GM19239 (cell line): ENCODE measurements at regions not wholly inside any gene's neighbourhood (a gene's known extent, or its start where the extent isn't known, plus 50 kb on each side); places are given as distances from the start of the nearest gene placed in this dataset.

Experiments used
- DNase-seq: peaks from one replicate; pipeline ENCODE4 v3.0.0; 2011; ENCODE audit warnings: low spot score; ENCODE audit not compliant: insufficient read length
- FAIRE-seq: peaks from 2 replicates; lab custom pipeline; 2011; peaks lifted over from hg19 to GRCh38; lab: Jason Lieb, UNC

- FAIRE-seq (peak; percentile 85), DNase-seq (peak; percentile 45)
These were observed 54.2 kb upstream of the CTDP1 start for GRCh38 chr18:79625195-79625923.

- FAIRE-seq (no peak), DNase-seq (no peak)
These were observed 53.6 kb upstream of the CTDP1 start for GRCh38 chr18:79625924-79626561.

- FAIRE-seq = no peak
These were observed 52.5 kb upstream of the CTDP1 start for GRCh38 chr18:79626905-79627749.

GRCh38 chr18:79627750-79628294, 51.8 kb upstream of the CTDP1 start:
- FAIRE-seq (no peak), DNase-seq (no peak)

More at GRCh38 chr18:79626905-79627749, 52.5 kb upstream of the CTDP1 start:
- no peak for DNase-seq

- FAIRE-seq (no peak), DNase-seq (no peak)
These were observed 51.0 kb upstream of the CTDP1 start for GRCh38 chr18:79628416-79629248.

GRCh38 chr18:79629249-79629558, 50.4 kb upstream of the CTDP1 start:
- FAIRE-seq = no peak
- DNase-seq = no peak

- no peak for FAIRE-seq
- DNase-seq = no peak
These were observed 50.0 kb upstream of the CTDP1 start for GRCh38 chr18:79629606-79630005.
